8988T (cell line): ENCODE measurements at regions not wholly inside any gene's neighbourhood (a gene's known extent, or its start where the extent isn't known, plus 50 kb on each side); places are given as distances from the start of the nearest gene placed in this dataset.

ENCODE experiments used
- DNase-seq: peaks from one replicate; pipeline ENCODE4 v3.0.0; 2011

DNA sequence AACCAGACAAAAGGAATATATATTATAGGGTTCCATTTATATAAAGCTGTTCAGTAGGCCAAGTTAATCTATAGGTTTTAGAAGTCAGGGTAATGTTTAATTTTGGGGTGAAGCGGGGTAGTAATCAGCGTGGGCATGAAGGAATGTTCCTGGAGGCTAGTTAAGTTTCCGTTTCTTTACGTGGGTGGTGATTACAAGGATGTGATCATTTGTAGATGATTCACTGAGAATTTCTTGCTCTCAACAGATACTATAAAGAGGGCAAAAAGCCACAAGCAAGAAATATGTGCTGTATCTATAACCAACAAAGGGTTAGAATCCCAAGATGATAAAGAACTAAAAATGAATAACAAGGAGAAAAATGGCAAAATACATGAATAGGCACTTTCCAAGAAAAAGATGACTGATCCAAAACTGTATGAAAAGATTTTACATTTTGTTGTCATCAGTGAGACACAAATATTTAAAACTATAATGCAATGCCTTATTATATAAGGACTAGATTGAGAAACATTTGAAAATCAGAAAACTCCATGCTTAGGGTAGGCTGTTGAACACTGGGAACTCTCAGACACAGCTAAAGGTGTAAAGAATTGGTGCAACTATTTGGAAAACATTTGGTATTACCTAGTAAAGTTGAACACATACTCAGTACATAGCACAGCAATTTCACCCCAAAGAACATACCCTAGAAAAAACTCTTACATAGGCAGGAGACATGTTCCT is 224.3 kb upstream of the S1PR3 start:
- no peak for DNase-seq

DNA sequence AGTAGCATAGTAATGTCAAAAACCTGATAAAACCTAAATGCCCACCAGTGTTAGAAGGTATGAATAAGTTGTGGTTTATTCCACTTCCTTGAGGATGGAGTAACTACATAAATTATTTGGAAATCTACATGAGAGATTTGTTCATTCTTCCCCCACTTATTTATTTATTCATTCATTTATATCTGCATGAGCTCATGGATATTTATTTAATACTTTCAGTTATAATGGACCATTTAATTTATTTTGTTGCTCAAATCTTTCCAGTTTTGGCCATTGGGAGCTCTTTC is 223.8 kb upstream of the S1PR3 start:
- DNase-seq, result no peak

DNA sequence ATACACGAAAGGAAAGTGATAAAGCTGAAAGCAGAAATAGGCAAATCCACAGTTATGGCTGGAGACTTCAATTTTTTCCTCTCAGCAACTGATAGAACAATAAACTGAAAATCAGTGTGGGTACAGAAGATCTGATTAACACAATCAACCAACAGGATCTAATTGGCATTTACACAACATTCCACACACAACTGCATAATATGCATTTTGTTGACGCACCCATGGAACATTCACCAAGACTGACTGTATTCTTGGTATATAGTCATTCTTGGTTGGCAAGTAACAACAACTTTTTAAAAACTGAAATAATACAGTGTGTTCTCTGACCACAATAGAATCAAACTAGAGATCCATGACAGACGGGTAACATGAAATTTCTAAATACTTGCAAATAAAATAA is 218.7 kb upstream of the S1PR3 start:
- no peak for DNase-seq

DNA sequence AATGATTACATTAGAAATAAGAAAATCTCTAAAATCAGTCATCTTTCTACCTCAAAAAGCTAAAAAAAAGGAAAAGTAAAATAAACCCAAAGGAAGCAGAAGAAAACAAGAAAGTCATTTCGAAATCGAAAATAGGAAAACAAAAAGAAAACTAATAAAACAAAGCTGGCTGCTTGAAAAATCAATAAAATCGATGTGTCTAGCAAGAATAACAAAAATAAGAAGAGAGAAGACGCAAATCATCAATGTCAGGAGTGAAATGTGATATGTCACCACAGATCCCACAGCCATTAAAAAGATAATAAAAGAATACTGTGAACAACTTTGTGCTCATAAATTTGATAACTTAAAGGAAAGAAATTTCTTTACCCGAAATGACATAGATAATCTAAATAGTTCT is 218.1 kb upstream of the S1PR3 start:
- DNase-seq, result no peak

DNA sequence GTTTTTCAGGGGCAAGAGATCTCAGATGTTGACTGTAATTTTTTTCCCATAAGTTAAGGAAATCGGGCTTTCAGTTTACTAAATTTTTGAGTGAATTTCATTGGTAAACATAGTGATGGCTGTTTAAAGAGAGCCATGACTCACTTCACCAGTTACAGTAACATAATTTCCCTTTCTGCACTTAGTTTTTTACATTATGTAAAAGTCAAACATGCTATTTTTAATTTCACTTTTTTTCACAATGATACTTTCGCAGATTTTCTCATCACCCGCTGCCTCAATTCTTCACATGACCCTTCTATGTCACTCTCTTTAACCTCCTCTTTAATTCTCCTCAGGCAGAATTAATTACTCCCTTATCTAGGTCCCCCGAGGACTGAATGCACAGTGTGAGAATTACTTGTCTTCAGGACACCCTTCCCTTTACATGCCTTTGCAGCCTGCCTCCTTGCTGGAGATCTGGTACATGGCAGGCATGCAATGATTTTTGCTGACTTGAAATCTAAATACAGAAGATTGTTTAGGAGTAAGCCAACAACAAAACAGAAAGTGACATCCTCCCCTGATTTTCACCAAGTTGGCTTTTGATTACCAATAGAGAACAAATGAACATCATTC is 217.5 kb upstream of the S1PR3 start:
- DNase-seq, result no peak

DNA sequence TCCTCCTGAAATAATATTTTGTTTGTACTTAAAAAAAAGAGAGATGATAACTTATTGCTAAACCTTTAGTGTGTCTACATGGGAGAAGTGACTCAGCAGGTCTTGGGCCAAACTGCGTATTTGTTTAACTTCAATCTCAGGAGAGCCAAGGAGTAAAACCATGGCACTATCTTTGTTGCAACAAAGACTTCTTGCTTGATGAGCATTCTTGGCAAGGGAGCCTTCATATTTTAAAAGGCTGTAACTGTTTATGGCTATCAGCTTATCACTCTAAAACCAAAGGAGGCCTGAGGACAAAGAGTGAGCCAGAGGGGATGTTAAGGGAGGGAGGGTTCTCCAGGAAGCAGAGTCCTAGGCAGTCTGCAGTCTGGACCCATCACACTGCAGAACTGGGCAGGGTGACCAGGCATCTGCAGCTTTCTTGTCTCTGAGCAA is 216.2 kb upstream of the S1PR3 start:
- no peak for DNase-seq

DNA sequence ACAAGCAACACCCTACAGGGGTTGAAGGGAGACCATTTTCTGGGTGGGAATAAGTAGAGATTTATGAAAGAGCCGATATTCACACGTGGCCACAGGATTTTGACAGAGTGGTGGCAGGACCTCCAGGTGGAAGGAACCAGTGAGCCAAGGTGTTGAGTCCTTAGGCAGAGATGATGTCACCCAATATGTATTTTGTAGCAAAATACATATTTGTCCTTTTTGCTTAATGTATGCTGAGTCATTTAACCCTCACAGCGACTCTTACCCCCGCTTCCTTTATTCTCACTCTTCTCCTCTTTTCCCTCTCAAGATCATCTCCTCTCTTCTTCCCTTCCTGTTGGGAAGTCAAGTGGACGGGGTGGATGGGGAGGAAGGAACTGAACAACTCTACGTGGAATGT is 215.7 kb upstream of the S1PR3 start:
- DNase-seq, result no peak

DNA sequence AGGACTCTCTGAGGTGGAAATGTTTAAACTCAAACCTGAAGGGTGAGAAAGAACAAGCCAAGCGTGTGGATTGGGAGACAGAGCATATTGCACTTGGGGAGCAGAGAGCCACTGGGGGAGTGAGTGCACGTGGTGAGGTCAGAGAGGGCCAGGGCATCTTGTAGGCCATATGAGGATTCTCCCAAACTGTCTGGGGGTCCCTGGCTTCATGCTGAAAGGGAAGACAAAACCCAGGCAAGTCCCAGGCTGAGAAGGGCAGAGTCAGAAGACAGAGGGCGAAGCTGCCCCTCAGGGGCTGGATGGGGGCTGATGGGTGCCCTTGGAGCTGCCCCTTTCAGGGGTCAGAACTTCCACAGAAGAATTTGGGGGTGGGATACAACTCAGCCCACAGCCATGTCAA is 215.3 kb upstream of the S1PR3 start:
- DNase-seq, result no peak

DNA sequence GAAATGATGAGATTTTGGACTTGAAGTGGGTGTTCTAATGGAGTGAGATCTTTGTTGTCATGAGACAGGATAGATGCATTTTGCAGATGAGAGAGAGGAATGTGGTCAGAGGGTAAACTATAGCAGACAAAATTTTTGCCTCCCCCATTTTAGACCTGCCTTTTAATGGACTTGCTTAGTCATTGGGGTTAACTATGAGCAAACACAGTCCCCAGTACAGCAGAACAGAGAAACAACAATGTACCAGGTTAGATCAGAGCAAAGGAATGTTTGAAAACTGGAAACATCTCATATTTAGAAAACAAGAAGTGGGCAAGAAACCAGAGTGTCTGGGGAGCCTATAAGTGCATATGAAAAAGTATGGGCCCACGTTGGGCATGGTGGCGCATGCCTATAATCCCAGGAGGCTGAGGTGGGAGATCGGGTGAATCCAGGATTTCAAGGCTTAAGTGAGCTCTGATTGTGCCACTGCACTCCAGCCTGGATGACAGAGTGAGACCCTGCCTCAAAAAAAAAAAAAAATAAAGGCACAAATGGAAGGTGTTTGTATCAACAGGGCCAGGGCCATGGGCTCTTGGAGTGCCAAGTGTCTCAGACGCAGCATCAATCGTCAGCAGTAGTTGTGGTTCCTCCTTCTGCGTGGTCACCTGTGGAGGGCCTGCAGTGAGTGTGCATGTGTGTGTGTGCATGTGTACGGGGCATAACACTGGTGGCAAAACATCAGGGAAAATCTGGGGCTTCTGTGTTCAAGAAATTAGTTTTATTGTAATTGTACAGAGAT is 214.4 kb upstream of the S1PR3 start:
- no peak for DNase-seq

DNA sequence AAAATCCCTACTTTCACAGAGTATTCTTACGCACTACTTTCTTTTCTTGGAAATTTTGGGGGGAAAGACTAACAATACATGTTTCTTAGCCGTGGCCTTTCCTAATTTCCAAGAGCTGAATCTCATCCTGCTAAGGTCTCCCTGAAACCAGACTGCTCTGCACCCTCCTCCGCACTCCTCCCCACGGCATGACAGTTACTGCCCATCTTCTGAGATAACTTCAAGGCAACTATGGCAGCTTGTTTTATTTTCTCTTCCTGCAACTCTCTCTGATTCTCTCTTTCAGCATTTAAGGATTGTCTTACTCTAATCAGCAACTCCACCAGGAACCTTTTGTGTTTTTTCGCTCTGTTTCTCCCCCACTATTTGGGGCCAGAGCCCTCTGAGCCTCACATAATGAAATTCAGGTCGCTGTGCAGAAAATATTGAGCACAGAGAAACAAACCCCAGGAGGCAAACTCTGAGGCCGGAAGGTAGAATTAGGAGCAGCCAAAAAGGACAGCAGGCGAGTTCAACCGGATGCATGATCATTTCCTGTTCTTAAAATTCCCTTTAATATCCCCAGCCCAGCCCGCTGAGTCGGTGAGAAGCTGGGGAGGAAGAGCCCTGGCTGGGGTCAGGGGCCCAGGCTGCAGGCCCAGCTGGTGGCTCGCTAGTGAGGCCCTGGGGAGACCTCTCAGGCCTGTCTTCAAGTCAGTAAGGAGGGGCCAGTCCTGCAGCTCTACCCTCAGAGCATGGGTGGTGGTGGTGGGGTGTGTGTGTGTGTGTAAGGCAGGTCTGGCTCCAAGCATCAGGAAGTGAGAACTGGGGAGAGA is 213.6 kb upstream of the S1PR3 start:
- no peak for DNase-seq

DNA sequence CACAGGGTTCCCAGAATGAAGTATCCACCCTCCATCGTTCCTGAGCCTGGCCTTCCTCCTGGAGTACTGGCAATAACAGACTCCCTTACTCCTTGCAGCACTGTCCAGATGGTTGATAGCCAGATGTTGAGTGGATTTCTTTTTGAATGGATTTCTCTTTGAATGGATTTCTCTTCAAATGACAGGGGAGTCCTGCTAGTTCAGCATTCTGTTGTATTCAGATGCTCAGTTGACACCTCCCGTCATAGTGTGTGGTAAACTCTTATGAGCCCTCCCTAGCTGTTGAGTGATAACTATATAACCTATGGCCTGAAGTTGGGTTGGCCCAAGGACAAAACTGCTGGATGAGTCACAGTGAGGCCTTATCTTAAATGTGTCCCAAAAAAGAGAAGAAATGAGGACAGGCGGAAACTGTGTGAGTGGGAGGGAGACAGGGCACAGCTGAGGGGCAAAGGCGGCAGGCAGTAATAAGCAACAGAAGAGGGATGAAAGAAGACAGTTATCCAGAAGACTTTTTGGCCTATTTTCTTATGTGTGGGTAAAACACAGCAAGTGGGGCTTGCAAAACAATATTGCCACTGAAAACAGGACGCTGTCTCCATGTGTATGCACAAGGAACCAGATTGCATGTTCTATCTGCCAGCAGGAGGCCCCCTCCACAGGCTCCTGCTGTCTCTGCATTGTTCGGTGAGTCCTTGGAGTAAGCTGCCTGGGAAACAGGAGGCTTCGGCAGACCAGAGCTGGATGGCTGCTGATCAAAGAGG is 209.5 kb upstream of the S1PR3 start:
- DNase-seq, result no peak

DNA sequence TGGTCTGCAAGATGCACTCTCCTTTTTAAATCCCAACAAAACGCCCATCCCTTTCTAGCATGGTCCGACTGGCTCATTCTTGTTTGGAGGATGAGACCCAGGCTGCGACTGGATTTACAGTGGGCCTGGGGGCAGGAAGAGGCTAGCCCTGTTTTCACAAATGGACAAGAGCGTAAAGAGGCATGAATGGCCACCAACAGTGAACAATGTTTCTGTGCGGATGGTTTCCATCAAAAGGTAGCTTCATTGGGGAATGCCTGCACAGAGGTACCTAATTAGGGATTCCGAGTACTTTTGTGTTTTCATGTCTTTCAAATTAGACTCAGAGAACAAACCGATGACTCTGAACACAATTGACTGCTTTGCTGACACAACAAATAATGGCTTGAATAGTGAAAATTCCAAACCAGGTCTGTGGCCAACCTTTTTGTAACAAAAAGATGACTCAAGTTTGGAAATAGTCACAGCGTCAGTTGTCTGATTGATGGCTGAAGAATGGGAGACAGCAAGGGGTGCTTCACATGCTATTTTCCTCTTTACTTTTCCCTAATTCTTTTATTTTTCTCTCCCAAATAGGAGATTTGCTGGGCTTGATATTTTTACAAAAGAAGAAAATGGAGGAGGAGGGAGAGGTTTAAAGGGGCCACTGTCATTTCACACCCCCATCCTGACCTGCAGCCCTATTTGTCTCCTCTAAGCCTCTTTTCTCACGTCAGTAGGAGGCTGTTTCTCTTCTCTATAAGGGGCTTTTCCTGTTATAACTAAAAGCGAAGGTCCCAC is 208.1 kb upstream of the S1PR3 start:
- no peak for DNase-seq

DNA sequence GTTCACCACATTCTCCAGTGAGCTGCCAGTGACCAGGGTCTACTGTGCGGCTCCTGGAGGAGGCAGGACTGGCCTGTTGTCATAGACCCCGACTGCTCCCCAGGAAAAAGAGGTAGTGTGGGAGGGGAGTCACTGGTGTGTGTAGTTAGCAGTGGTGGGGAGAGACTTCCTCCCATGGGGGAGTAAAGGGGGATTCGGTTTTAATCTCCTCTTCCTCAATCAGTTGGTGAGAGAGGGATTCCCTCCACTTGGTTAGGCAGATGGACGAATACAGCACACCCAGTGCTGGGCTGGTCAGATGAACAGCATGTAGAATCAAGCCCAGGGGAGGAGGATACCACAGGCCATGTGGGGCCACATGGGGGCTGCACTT is 207.6 kb upstream of the S1PR3 start:
- DNase-seq, result no peak

DNA sequence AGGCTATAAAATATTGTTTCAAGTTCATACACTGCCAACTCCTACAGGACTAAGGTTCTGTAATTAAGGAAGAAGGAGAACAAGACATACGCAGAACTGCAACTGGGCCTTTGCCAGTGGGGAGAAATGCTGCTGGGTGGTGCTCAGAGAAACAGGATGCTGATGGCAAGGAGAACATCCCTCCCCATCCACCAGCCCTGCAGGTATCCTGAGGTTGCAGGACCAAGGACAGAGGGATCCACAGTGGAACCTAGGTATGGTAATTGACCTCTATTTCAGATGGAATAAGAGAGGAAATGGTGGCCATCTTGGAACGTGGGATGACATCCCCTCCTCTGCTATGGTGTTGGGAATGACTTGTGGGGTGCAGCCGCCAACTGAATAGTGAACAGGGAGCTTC is 206.3 kb upstream of the S1PR3 start:
- DNase-seq, result no peak

DNA sequence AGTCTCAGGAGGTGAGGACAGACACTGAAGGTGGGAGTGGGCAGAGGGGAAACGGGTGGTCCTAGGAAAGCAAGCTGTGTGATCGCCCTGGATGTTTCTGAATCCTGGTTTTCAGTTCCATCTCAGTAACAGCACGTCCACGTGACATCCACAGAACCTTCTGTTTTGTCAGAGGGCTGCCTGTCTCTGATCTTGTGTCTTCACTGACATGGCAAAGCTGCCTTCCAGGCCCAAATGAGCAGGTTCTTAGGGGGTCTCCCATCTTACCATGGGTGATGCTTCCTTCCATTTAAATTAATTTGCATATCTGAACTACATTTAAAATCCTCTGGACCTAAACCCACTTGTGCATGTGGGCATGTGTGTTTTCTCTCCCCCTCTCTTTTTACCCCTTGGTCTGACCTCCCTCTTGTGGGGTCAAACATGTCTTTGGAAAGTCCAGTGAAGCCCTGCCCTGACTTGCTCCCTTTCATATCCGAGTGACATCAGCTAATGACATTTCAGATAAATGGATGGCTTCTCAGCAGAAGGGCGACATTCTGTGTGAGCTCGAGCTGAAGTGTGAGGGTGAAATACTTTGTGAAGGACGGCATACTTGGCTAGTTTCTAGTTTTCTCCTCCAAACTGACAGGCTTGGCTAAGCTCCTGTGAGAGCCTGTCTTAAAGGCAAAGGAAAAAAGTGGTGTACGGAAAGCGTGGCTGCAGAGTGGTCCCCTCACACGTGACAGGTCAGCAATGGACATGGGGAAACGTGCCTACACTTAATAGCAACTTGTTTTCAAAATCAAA is 204.8 kb upstream of the S1PR3 start:
- no peak for DNase-seq

DNA sequence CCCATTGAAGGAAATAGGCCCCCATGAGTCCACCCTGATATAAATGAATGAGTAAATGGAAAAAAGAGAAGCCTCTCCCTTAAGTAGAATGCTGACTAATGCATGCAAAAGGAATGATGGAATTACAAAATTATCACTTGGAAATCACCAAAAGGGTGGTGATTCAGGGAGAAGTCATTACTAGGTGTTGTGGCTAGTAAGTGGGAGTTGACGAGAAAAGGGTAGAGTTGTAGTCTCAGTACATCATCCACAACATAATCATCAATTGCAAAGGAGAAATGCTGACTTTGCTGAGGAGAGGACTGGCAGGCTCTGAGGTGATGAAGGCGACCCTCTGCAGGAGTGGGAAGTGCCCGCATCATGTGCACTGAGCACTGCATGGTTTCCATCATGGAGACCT is 201.5 kb upstream of the S1PR3 start:
- DNase-seq, result no peak

DNA sequence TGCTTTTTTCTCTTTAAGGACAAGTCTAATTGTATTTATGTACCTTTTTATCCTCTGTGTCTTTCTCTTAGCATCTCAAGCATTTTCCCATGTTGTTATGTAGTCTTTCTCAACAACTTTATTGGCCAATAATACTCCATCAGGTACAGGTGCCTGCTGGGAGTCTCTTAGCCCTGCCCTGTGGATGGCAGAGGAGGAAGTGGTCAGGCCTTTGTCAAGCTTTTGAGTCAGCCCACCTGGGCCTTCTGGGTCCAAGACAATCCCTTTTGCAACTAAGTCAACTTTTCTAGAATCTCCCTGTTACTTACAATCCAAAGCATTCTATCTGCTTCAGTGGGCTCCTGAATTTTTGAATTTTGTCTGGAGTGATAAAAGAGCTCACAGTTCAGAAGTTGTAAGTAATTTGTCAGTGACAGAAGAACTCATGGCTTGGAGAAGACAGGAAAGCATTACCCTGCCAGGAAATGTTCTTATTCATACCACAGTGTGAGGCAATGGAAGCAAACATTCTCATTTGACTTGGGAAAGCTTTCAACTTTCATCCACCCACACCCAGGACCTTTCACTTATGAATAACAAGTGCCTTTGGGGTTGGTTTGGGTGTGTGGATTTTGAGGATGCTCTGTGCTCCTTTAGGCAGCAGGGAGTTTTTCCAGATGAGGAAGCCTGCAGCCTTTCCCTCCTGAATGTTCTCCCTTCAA is 200.0 kb upstream of the S1PR3 start:
- DNase-seq, result no peak

DNA sequence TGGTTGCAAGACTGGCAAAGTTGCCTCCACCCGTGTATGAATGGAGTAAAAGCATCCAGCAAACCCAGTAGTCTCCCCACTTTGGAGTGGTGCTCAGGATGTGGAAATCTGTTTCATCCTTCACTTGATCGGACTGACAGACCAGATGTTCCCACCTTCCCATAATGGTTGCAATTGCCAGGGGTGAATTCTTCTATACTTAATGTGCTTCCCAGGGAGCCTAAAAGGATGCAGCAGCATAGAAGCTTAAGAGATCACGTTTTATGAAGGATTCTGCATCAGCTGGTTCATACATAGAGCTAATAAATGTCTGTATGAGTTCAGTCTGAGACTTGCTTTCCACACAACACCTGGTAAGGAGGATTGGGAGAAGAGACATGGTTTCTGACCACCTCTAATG is 198.8 kb upstream of the S1PR3 start:
- no peak for DNase-seq

DNA sequence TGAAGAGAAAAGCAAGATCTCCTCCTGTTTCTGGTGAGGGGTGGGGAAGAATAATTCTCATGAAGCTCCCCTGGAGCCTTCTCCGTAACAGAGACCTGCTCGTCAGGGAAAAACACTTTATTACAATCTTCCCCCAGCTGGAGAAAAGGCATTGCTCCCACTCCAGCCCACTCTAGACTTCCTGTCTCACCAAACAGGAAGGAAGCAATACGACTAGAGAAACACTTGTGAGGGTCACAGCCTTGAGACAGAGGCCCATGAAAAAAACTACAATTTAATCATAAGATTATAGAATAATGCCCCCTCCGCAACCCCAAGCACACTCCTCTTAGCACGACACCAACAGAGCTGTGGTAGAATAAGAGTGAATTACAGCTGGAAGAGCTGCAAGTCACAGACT is 197.2 kb upstream of the S1PR3 start:
- DNase-seq, result no peak

DNA sequence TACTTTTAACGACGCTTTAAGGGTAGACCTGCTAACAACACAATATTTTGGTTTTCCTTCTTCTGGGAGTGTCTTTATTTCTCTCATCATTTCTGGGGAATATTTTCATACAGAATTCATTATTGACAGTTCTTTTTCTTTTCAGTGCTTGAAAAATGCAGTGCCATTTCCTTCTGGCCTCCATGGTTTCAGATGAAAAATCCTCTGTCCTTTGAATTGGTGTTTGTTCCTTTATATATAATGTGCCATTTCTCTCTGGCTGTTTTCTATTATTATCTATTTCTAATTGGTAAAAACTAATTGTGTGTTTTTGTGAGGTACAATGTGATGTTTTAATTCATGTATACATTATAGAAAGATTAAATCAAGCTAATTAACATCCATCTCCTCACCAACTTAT is 194.3 kb upstream of the S1PR3 start:
- no peak for DNase-seq

DNA sequence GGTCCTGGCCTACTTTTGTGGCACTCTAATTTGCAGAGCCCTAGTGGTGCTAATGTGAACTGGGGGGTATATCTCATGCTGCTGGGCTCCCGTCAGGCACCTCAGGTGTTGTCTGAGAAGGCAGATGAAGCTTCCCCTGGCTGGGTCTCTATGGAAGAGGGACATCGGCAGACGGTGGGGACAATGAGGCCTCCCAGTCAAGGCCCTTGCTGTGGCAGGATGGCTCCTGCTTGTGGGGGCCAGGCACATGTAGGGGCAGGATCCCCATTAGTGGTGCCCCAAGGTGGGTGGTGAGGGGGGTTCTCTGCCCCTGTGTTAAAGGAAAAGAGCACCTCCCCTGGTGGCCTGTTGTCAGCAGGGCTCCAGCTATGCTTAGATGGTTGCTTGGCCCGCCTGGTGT is 192.8 kb upstream of the S1PR3 start:
- DNase-seq, result no peak
